VCaP (cell line): ENCODE measurements at regions not wholly inside any gene's neighbourhood (a gene's known extent, or its start where the extent isn't known, plus 50 kb on each side); places are given as distances from the start of the nearest gene placed in this dataset.

Source experiments
- H3K27ac ChIP-seq: fragments of 450-650 bp; 2 replicates; pipeline ENCODE4 v1.5.1; 2017
- TF ChIP-seq, protein P1 (sequence below): fragments of 450-650 bp; conservative IDR thresholded peaks from 2 replicates; pipeline ENCODE4 v1.5.1; 2017; ENCODE audit warnings: mild to moderate bottlenecking, moderate library complexity

- no peak overlapping the region for H3K27ac ChIP-seq
- TF ChIP-seq, protein P1, sequence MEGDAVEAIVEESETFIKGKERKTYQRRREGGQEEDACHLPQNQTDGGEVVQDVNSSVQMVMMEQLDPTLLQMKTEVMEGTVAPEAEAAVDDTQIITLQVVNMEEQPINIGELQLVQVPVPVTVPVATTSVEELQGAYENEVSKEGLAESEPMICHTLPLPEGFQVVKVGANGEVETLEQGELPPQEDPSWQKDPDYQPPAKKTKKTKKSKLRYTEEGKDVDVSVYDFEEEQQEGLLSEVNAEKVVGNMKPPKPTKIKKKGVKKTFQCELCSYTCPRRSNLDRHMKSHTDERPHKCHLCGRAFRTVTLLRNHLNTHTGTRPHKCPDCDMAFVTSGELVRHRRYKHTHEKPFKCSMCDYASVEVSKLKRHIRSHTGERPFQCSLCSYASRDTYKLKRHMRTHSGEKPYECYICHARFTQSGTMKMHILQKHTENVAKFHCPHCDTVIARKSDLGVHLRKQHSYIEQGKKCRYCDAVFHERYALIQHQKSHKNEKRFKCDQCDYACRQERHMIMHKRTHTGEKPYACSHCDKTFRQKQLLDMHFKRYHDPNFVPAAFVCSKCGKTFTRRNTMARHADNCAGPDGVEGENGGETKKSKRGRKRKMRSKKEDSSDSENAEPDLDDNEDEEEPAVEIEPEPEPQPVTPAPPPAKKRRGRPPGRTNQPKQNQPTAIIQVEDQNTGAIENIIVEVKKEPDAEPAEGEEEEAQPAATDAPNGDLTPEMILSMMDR, result no peak
These were observed 285.6 kb upstream of the RPS23 start for GRCh38 chr5:82563745-82564144.

DNA sequence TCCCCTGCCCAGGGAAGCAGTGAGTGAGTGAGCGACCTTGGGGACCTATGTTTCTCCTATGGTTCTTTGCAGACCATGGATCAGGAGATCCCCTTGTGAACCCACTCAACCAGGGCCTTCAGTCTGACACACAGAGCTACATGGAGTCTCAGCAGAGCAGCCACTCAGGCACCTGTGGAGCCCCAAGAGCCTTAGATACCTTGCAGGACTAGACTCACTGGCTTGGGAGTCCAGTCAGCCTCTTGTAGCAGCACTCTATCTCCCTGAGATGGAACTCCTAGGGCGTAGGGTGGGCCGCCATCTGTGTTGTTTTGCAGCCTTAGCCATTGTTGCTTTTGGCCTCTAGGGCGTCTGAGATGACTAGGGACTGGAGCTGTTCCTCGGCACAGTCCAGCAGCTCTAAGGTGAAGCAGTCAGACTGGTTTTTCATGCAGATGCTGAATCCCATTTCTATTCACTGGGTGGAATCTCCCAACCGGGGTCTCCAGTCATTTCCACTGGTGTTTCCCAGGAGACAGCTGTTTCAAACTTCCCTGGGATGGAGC is 284.6 kb upstream of the RPS23 start:
- H3K27ac ChIP-seq, result no peak overlapping the region
- TF ChIP-seq, protein P1, result no peak

- no peak overlapping the region for H3K27ac ChIP-seq
- TF ChIP-seq, protein P1, result no peak
These were observed 283.6 kb upstream of the RPS23 start for GRCh38 chr5:82561797-82562196.

- TF ChIP-seq, protein P1, result no peak
- H3K27ac ChIP-seq, result no peak overlapping the region
These were observed 282.8 kb upstream of the RPS23 start for GRCh38 chr5:82560969-82561368.

DNA sequence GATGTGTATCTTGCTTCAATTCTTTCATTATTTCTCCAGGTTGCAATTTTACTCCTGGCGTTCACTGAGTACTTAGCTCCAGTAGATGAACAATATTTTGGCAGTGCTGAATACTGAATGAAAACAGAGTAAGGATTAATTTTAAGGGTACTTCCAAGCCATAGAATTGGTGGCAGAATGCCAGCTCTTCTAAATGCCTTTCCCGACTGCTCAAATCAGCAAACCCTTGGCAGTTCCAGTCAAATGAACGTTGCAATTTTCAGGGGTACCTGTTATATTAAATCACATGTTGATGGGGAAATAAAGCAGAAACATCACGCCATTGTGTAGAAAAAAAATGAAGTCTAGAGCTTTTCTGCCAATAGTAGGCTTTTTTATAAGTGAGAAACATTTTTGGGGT is 282.4 kb upstream of the RPS23 start:
- TF ChIP-seq, protein P1, result no peak
- H3K27ac ChIP-seq, result no peak overlapping the region

DNA sequence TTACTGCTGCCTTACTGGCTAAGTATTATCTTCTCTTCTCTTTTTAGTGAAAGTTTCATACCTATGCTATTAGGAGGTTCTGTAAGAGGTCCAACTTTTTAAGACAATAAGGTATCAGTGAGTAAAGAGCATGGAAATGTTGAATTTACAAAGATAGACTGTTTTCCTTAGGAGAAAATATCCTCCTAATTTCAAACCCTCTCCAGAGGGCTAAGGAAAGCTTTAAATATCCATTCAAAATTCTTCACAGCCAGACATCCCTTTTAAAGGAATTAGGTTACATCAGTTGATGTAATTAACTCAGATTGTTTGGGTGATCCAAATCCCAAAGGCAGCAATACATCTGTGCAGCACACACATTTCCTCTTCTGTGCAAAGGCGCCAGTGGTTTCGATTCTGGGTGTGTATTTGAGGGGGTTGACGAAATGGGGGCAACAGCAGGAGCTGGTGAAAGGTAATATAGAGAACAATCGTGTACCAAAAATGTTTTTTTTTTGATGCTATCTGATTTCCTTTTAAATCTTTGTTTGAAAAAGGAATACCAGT is 273.8 kb upstream of the RPS23 start:
- TF ChIP-seq, protein P1, result no peak
- no peak overlapping the region for H3K27ac ChIP-seq

- TF ChIP-seq, protein P1, result no peak
- H3K27ac ChIP-seq, result no peak overlapping the region
These were observed 273.0 kb upstream of the RPS23 start for GRCh38 chr5:82551192-82551591.
